ENCODE measurements at regions not wholly inside any gene's neighbourhood (a gene's known extent, or its start where the extent isn't known, plus 50 kb on each side); places are given as distances from the start of the nearest gene placed in this dataset.

GRCh38 chrX:63934791-63935190, 149.8 kb upstream of the ARHGEF9 start:
- Histone ChIP-seq H3K4me1 (no peaks in the 10 kb centered on the region), H3K27ac (no peak overlapping the region), H3K4me3 (no peak overlapping the region), H3K9me3 (no peaks in the 10 kb centered on the region), H3K4me2 (no peak overlapping the region)
- ATAC-seq: no peak
- FAIRE-seq: no peak
- DNase-seq (ENCODE audit: low read depth in 1 of 2, low spot score in 1 of 2): no peak
- ChIA-PET POLR2A (interaction anchor here (1.4 kb wide), 1 partner anchor 271 kb away, joined by 3 read pairs; the partner anchor contains the start of gene AMER1), CTCF (no interaction called here)
- 25% methylated on average over 3 of the region's 3 CpGs for WGBS (ENCODE audit: missing lambda C conversion rate)
- TF ChIP-seq CBX8 (IDR thresholded peaks at IDR 0.05) (no peak), RFX5 (IDR thresholded peaks at IDR 0.05) (no peak), KDM1A (IDR thresholded peaks at IDR 0.05; ENCODE audit: low read depth) (no peak), CBX2 (IDR thresholded peaks at IDR 0.05; ENCODE audit: borderline replicate concordance, low read depth) (no peak), HDAC2 (IDR thresholded peaks at IDR 0.05) (no peak), PBX3 (IDR thresholded peaks at IDR 0.05) (no peak), MAFK (IDR thresholded peaks at IDR 0.05; ENCODE audit: partially characterized antibody) (no peak)

GRCh38 chrX:63934160-63934559, 149.1 kb upstream of the ARHGEF9 start:
- no peak for TF ChIP-seq RNF2 (IDR thresholded peaks at IDR 0.05; ENCODE audit: borderline replicate concordance, low read depth)
- TF ChIP-seq ESRRA (IDR thresholded peaks at IDR 0.05; ENCODE audit: borderline replicate concordance, low read length): no peak
- TF ChIP-seq REST (IDR thresholded peaks at IDR 0.05): no peak
- no peak for TF ChIP-seq MAX (IDR thresholded peaks at IDR 0.05)
- no peak for TF ChIP-seq POLR2A (IDR thresholded peaks at IDR 0.05; ENCODE audit: low read length)
- Histone ChIP-seq H3K4me3 (no peak overlapping the region), H3K4me1 (no peaks in the 10 kb centered on the region), H3K4me2 (no peak overlapping the region), H3K27ac (no peak overlapping the region), H3K9me3 (no peaks in the 10 kb centered on the region)
- DNase-seq (ENCODE audit: low read depth in 1 of 2, low spot score in 1 of 2) (no peak), ATAC-seq (no peak), FAIRE-seq (no peak)
- 5% methylated on average over 1 of the region's 1 CpG for WGBS (ENCODE audit: missing lambda C conversion rate)
- ChIA-PET POLR2A (interaction anchor here (1.4 kb wide), 1 partner anchor 272 kb away, joined by 3 read pairs; the partner anchor contains the start of gene AMER1), CTCF (interaction anchor here (1.4 kb wide), 1 partner anchor 10 kb away, joined by 3 read pairs; no protein-coding TSS in a partner anchor)

- ChIA-PET CTCF (interaction anchor here (1.4 kb wide), 1 partner anchor 8 kb away, joined by 3 read pairs; no protein-coding TSS in a partner anchor), POLR2A (no interaction called here)
- no peak for ATAC-seq
- H3K4me2 ChIP-seq: no peak overlapping the region
- 62% methylated on average over 4 of the region's 10 CpGs for WGBS (ENCODE audit: missing lambda C conversion rate)
- H3K4me1 ChIP-seq: no peaks in the 10 kb centered on the region
- TF ChIP-seq FOSB (CRISPR knock-in tag; IDR thresholded peaks at IDR 0.05) (no peak), POLR2A (IDR thresholded peaks at IDR 0.05; ENCODE audit: low read length) (no peak), JUNB (IDR thresholded peaks at IDR 0.05) (no peak), ESRRA (IDR thresholded peaks at IDR 0.05; ENCODE audit: borderline replicate concordance, low read length) (no peak), RCOR1 (IDR thresholded peaks at IDR 0.05; ENCODE audit: low read depth, low read length) (no peak), MYC (IDR thresholded peaks at IDR 0.05; ENCODE audit: borderline replicate concordance, low read length) (no peak)
- no peak for DNase-seq (ENCODE audit: low read depth in 1 of 2, low spot score in 1 of 2)
- H3K27ac ChIP-seq: no peak overlapping the region
- no peak overlapping the region for H3K4me3 ChIP-seq
- no peaks in the 10 kb centered on the region for H3K9me3 ChIP-seq
- FAIRE-seq: no peak
These were observed 147.9 kb upstream of the ARHGEF9 start for GRCh38 chrX:63932907-63933306.

GRCh38 chrX:63932006-63932405, 147.0 kb upstream of the ARHGEF9 start:
- ATAC-seq (no peak; a peak in 1 of 6 replicates), FAIRE-seq (no peak), DNase-seq (ENCODE audit: low read depth in 1 of 2, low spot score in 1 of 2) (no peak)
- ChIA-PET POLR2A (interaction anchor here (0.6 kb wide), 1 partner anchor 109 kb away, joined by 3 read pairs; no protein-coding TSS in a partner anchor), CTCF (no interaction called here)
- Histone ChIP-seq H3K27ac (no peak overlapping the region), H3K4me2 (no peak overlapping the region), H3K9me3 (no peaks in the 10 kb centered on the region), H3K4me1 (no peaks in the 10 kb centered on the region), H3K4me3 (no peak overlapping the region)
- WGBS (ENCODE audit: missing lambda C conversion rate): 5% methylated on average over 3 of the region's 3 CpGs
- TF ChIP-seq HOXA7 (CRISPR knock-in tag; IDR thresholded peaks at IDR 0.05): no peak
- no peak for TF ChIP-seq EP300 (IDR thresholded peaks at IDR 0.05)
- TF ChIP-seq CHD4 (IDR thresholded peaks at IDR 0.05; ENCODE audit: borderline replicate concordance): no peak
- no peak for TF ChIP-seq JUNB (IDR thresholded peaks at IDR 0.05)
